ENCODE measurements at regions not wholly inside any gene's neighbourhood (a gene's known extent, or its start where the extent isn't known, plus 50 kb on each side); places are given as distances from the start of the nearest gene placed in this dataset.

GRCh38 chr9:21565155-21565554 lies 83.0 kb upstream of the IFNE start:
- DNase-seq (no peak), ATAC-seq (no peak)
- Histone ChIP-seq H3K27ac (no peak overlapping the region), H3K9me3 (no peaks in the 10 kb centered on the region), H3K36me3 (replicated peaks in 1 of 2; ENCODE audit: insufficient read depth in 1 of 2, low read depth in 2 of 2) (no peaks in the 10 kb centered on the region), H3K27me3 (no peaks in the 10 kb centered on the region), H3K4me1 (no peaks in the 10 kb centered on the region), H3K4me3 (no peak overlapping the region)
- intact Hi-C loops (cut with DNase I) = no loop called here
- 52 to 66% methylated on average over 3 of the region's 3 CpGs for WGBS, 2 donors
- TF ChIP-seq CTCF (IDR thresholded peaks at IDR 0.05) = no peak
- TF ChIP-seq POLR2A (IDR thresholded peaks at IDR 0.05) = no peak

GRCh38 chr9:21567926-21568325 lies 85.8 kb upstream of the IFNE start:
- H3K27me3 ChIP-seq = no peaks in the 10 kb centered on the region
- H3K36me3 ChIP-seq (replicated peaks in 1 of 2; ENCODE audit: insufficient read depth in 1 of 2, low read depth in 2 of 2) = no peaks in the 10 kb centered on the region
- H3K27ac ChIP-seq = no peak overlapping the region
- TF ChIP-seq CTCF (IDR thresholded peaks at IDR 0.05) (no peak), POLR2A (IDR thresholded peaks at IDR 0.05) (no peak)
- H3K9me3 ChIP-seq = no peaks in the 10 kb centered on the region
- WGBS, 2 donors = 70 to 72% methylated on average over 2 of the region's 2 CpGs
- no peak for ATAC-seq
- no peak for DNase-seq
- H3K4me3 ChIP-seq = no peak overlapping the region
- H3K4me1 ChIP-seq = no peaks in the 10 kb centered on the region
- intact Hi-C loops (cut with DNase I) = no loop called here

- H3K27me3 ChIP-seq = no peaks in the 10 kb centered on the region
- ATAC-seq (no peak), DNase-seq (no peak)
- H3K4me1 ChIP-seq = no peaks in the 10 kb centered on the region
- no peak overlapping the region for H3K27ac ChIP-seq
- H3K9me3 ChIP-seq = no peaks in the 10 kb centered on the region
- no peaks in the 10 kb centered on the region for H3K36me3 ChIP-seq (replicated peaks in 1 of 2; ENCODE audit: insufficient read depth in 1 of 2, low read depth in 2 of 2)
- intact Hi-C loops (cut with DNase I) = no loop called here
- no peak for TF ChIP-seq POLR2A (IDR thresholded peaks at IDR 0.05)
- TF ChIP-seq CTCF (IDR thresholded peaks at IDR 0.05) = no peak
- WGBS, 2 donors = 58 to 69% methylated on average over 3 of the region's 3 CpGs
- H3K4me3 ChIP-seq = no peak overlapping the region
Observed at GRCh38 chr9:21568484-21568883, 86.4 kb upstream of the IFNE start.

GRCh38 chr9:21569721-21570120 lies 87.6 kb upstream of the IFNE start:
- intact Hi-C loops (cut with DNase I) = no loop called here
- Histone ChIP-seq H3K27me3 (no peaks in the 10 kb centered on the region), H3K27ac (no peak overlapping the region), H3K36me3 (replicated peaks in 1 of 2; ENCODE audit: insufficient read depth in 1 of 2, low read depth in 2 of 2) (no peaks in the 10 kb centered on the region), H3K4me1 (no peaks in the 10 kb centered on the region), H3K4me3 (no peak overlapping the region), H3K9me3 (no peaks in the 10 kb centered on the region)
- WGBS, 2 donors = 69 to 93% methylated on average over 1 of the region's 1 CpG
- ATAC-seq = no peak
- TF ChIP-seq CTCF (IDR thresholded peaks at IDR 0.05) (no peak), POLR2A (IDR thresholded peaks at IDR 0.05) (no peak)
- no peak for DNase-seq

GRCh38 chr9:21570643-21571275 lies 88.6 kb upstream of the IFNE start:
- no peak for DNase-seq
- no peak for TF ChIP-seq CTCF (IDR thresholded peaks at IDR 0.05)
- TF ChIP-seq POLR2A (IDR thresholded peaks at IDR 0.05) = no peak
- intact Hi-C loops (cut with DNase I) = no loop called here
- Histone ChIP-seq H3K4me3 (no peak overlapping the region), H3K36me3 (replicated peaks in 1 of 2; ENCODE audit: insufficient read depth in 1 of 2, low read depth in 2 of 2) (no peaks in the 10 kb centered on the region), H3K27ac (no peak overlapping the region), H3K27me3 (no peaks in the 10 kb centered on the region), H3K4me1 (no peaks in the 10 kb centered on the region), H3K9me3 (no peaks in the 10 kb centered on the region)
- no peak for ATAC-seq
- WGBS, 2 donors = 63 to 72% methylated on average over 5 of the region's 5 CpGs
